Inflammatory macrophage treated with lipopolysaccharide for 1 hour (primary cell): ENCODE measurements at regions not wholly inside any gene's neighbourhood (a gene's known extent, or its start where the extent isn't known, plus 50 kb on each side); places are given as distances from the start of the nearest gene placed in this dataset.
"Not testable (repeated sequence)": the region's sequence is repeated elsewhere in the genome, so short reads cannot be mapped to it uniquely, and the experiment has no call there.

Experiments used
- DNase-seq, 2 donors: peaks; one replicate each; pipeline ENCODE4 v3.0.0-alpha.2; 2020 to 2022

- DNase-seq: no peak
Observed at GRCh38 chr9:107805201-107805600, 315.6 kb upstream of the KLF4 start.

GRCh38 chr9:107794259-107794658, 304.7 kb upstream of the KLF4 start:
- peak in 1 of 2 donors; percentile 30 for DNase-seq

GRCh38 chr9:107793541-107793940, 304.0 kb upstream of the KLF4 start:
- DNase-seq: no peak

- DNase-seq: no peak
Observed at GRCh38 chr9:107792596-107792995, 303.0 kb upstream of the KLF4 start.

GRCh38 chr9:107792006-107792405, 302.4 kb upstream of the KLF4 start:
- no peak for DNase-seq

GRCh38 chr9:107789001-107789700, 299.6 kb upstream of the KLF4 start:
- DNase-seq: no peak

GRCh38 chr9:107786561-107786960, 297.0 kb upstream of the KLF4 start:
- DNase-seq: peak; percentile 30 to 38

GRCh38 chr9:107784235-107784958, 294.8 kb upstream of the KLF4 start:
- DNase-seq: no peak

- DNase-seq: peak; percentile 51 to 53
Observed at GRCh38 chr9:107782789-107783188, 293.2 kb upstream of the KLF4 start.

- peak; percentile 21 to 42 for DNase-seq
Observed at GRCh38 chr9:107782381-107782780, 292.8 kb upstream of the KLF4 start.

GRCh38 chr9:107780960-107781359, 291.4 kb upstream of the KLF4 start:
- DNase-seq: no peak

- peak in 1 of 2 donors; percentile 24 for DNase-seq
Observed at GRCh38 chr9:107779731-107780130, 290.2 kb upstream of the KLF4 start.

GRCh38 chr9:107778661-107779060, 289.1 kb upstream of the KLF4 start:
- DNase-seq: no peak

GRCh38 chr9:107774099-107774498, 284.5 kb upstream of the KLF4 start:
- DNase-seq: peak; percentile 79 to 91

- no peak for DNase-seq
Observed at GRCh38 chr9:107772988-107773387, 283.4 kb upstream of the KLF4 start.

- no peak for DNase-seq
Observed at GRCh38 chr9:107770716-107771115, 281.1 kb upstream of the KLF4 start.

GRCh38 chr9:107768224-107768623, 278.7 kb upstream of the KLF4 start:
- DNase-seq: no peak

- no peak for DNase-seq
Observed at GRCh38 chr9:107767711-107768110, 278.1 kb upstream of the KLF4 start.

GRCh38 chr9:107763469-107763868, 273.9 kb upstream of the KLF4 start:
- not testable (repeated sequence) for DNase-seq

- no peak for DNase-seq
Observed at GRCh38 chr9:107761307-107761706, 271.7 kb upstream of the KLF4 start.

GRCh38 chr9:107760469-107761242, 271.1 kb upstream of the KLF4 start:
- peak; percentile 90 to 92 for DNase-seq

- DNase-seq: no peak
Observed at GRCh38 chr9:107759823-107760166, 270.2 kb upstream of the KLF4 start.

GRCh38 chr9:107759009-107759822, 269.6 kb upstream of the KLF4 start:
- no peak for DNase-seq
